ENCODE measurements at regions not wholly inside any gene's neighbourhood (a gene's known extent, or its start where the extent isn't known, plus 50 kb on each side); places are given as distances from the start of the nearest gene placed in this dataset.

DNA sequence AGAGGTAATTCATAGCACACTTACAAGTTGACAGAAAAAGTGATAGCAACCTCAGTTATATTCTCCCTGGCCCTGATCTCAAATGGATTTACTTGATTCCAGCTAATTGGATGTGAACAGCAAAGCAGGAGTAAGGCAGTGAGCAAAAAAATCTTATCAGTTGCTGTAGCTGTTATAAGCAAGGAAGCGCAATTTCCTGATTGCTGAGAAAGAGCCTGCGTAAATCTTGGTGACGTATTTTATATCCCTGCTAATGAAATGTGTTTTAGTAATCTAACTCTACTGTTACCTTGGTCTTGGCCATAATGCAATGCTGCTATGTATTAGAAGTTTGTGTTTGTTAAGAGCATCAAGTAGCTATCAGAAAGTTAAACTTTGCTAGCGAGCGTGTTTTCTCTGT is 661.2 kb upstream of the SEMA6A start:
- no peaks in the 10 kb centered on the region; the same call in 1 of the 2 replicates for H3K4me1 ChIP-seq (ENCODE audit: insufficient read depth, low read length)
- no peak overlapping the region for H3K27ac ChIP-seq (ENCODE audit: insufficient read length, low read depth, low read length)
- no peaks in the 10 kb centered on the region for H4K20me1 ChIP-seq (ENCODE audit: control insufficient read depth, insufficient read depth, insufficient read length)
- no peak overlapping the region for H2AFZ ChIP-seq (ENCODE audit: low read length)
- H3K23me2 ChIP-seq (ENCODE audit: insufficient read length, low read depth, low read length, poor library complexity, severe bottlenecking) = no peaks in the 10 kb centered on the region
- no peak overlapping the region for H3K4me2 ChIP-seq (ENCODE audit: insufficient read depth, insufficient read length, low read length)
- no peak overlapping the region for H4K91ac ChIP-seq (ENCODE audit: insufficient read length, low read depth, low read length)
- H2BK15ac ChIP-seq (ENCODE audit: low read depth, low read length) = no peak overlapping the region
- no peak overlapping the region for H3T11ph ChIP-seq (ENCODE audit: low read length)
- H3K4ac ChIP-seq (ENCODE audit: low read depth, low read length) = no peak overlapping the region
- H3K79me2 ChIP-seq (ENCODE audit: insufficient read depth, low read length) = no peaks in the 10 kb centered on the region
- no peak overlapping the region for H3K23ac ChIP-seq (ENCODE audit: insufficient read length, low read depth, low read length)
- no peak overlapping the region for H2BK5ac ChIP-seq (ENCODE audit: insufficient read length, low read length)
- TF ChIP-seq CTCF (conservative IDR thresholded peaks at IDR 0.05) = no peak
- no peak overlapping the region for H2AK5ac ChIP-seq (ENCODE audit: insufficient read length, low read length)
- H2BK120ac ChIP-seq (ENCODE audit: low read depth, low read length, poor library complexity, severe bottlenecking) = no peak overlapping the region
- Mint-ChIP-seq H3K27me3 (ENCODE audit: low read depth) (no peaks in the 10 kb centered on the region; the same call in 1 of the 2 replicates), H3K4me1 (peaks cover 3 to 6% of the 10 kb centered on the region in 2 experiments; a peak in 1 of 4 replicates), H3K4me3 (no peak overlapping the region), H3K9me3 (peaks cover 3 to 7% of the 10 kb centered on the region in 2 experiments; a peak in 3 of 5 replicates), H3K36me3 (ENCODE audit: insufficient read depth in 1 of 3, low read depth in 3 of 3) (peaks cover 0 to 6% (median 4%) of the 10 kb centered on the region in 3 experiments; a peak in 4 of 7 replicates), H3K27ac (peak overlapping the region in 1 of 3 experiments; percentile 16; a peak in 2 of 7 replicates)
- H3K9ac ChIP-seq (ENCODE audit: extremely low read depth, insufficient read length, low read length) = no peak overlapping the region
- WGBS (ENCODE audit: extremely low coverage, insufficient read length, low lambda C conversion rate) = no CpG with 5 or more reads among the region's 5 CpGs
- H3K27me3 ChIP-seq (ENCODE audit: insufficient read depth, low read length) = no peaks in the 10 kb centered on the region
- H2BK20ac ChIP-seq (ENCODE audit: low read depth, low read length, poor library complexity, severe bottlenecking) = no peak overlapping the region
- H3K14ac ChIP-seq (ENCODE audit: insufficient read depth, low read length) = no peak overlapping the region
- no peak overlapping the region for H3K18ac ChIP-seq (ENCODE audit: insufficient read length, low read depth, low read length)
- no peak overlapping the region for H3K56ac ChIP-seq (ENCODE audit: insufficient read length, low read depth, low read length)
- peaks cover 6% of the 10 kb centered on the region for H3K9me3 ChIP-seq (ENCODE audit: control insufficient read depth, low read depth, low read length)
- no peak overlapping the region for H4K5ac ChIP-seq (ENCODE audit: insufficient read length, low read depth, low read length)
- no peaks in the 10 kb centered on the region for H3K79me1 ChIP-seq (ENCODE audit: insufficient read depth, low read depth, low read length, poor library complexity, severe bottlenecking)
- no peak overlapping the region for H4K8ac ChIP-seq (replicated peaks; ENCODE audit: insufficient read length, low read depth, low read length)
- no peak for DNase-seq
- H2BK12ac ChIP-seq (ENCODE audit: insufficient read length, low read depth, low read length) = no peak overlapping the region
